HepG2 (cell line): ENCODE measurements at regions not wholly inside any gene's neighbourhood (a gene's known extent, or its start where the extent isn't known, plus 50 kb on each side); places are given as distances from the start of the nearest gene placed in this dataset.
A peak's percentile ranks its signal among the peaks of the same experiment; 100 is the strongest.

Source experiments
- ATAC-seq: fragments of 200-7000 bp; cut with Tn5 transposase; 3 replicates; pipeline ENCODE4 v1.9.1; 2020; ENCODE audit warnings: mild to moderate bottlenecking, moderate library complexity
- BruUV-seq: library from RNA; stranded (reverse); fragments of 400-500 nt; replicated peaks from 2 replicates; lab custom pipeline; 2021; lab: Mats Ljungman, UMichigan
- CTCF ChIA-PET: fragments of 300-600 bp; formaldehyde crosslinking; extraction: SDS; loops from one replicate; lab custom pipeline; 2021; ENCODE audit warnings: low total read pairs, inconsistent platforms, low intra/inter-chr PET ratio; lab: Yijun Ruan, JAX
- POLR2A ChIA-PET: fragments of 350-600 bp; sonication (Branson Sonifier 250); formaldehyde crosslinking; loops from one replicate; lab custom pipeline; 2020; ENCODE audit warnings: antibody characterized with exemption, inconsistent platforms; lab: Yijun Ruan, JAX
- DNase-seq: peaks from one replicate; pipeline ENCODE4 v3.0.0-alpha.2; 2015; ENCODE audit warnings: low spot score
- FAIRE-seq: peaks from 3 replicates; lab custom pipeline; 2011; peaks lifted over from hg19 to GRCh38; lab: Jason Lieb, UNC
- H2AFZ ChIP-seq: one replicate; pipeline ENCODE4 v1.6.1; 2011; ENCODE audit warnings: low read length, inconsistent platforms
- H3K27ac ChIP-seq: fragments of 300-600 bp; 3 replicates; pipeline ENCODE4 v1.8.0; 2011; ENCODE audit warnings: mixed run types, mild to moderate bottlenecking, mixed read lengths, low read length, inconsistent platforms; ENCODE audit not compliant: insufficient read depth; ENCODE audit errors: extremely low read length
- H3K27me3 ChIP-seq, 2 experiments: fragments of 200-600 bp in 1 of 2; 2 replicates in 1 of 2; 3 replicates in 1 of 2; pipeline versions ENCODE4 v1.6.0 to v1.8.0; 2011; ENCODE audit warnings: low read length in 2 of 2, mild to moderate bottlenecking in 2 of 2, moderate library complexity in 2 of 2, inconsistent platforms in 1 of 2; ENCODE audit not compliant: insufficient read depth in 2 of 2, control insufficient read depth in 1 of 2
- H3K36me3 ChIP-seq, 2 experiments: fragments of 200-600 bp in 1 of 2; replicated peaks in 1 of 2; 2 replicates in 1 of 2; 3 replicates in 1 of 2; pipeline versions ENCODE4 v1.5.1 to v1.8.0; 2011; ENCODE audit warnings: low read length in 2 of 2, inconsistent platforms in 1 of 2; ENCODE audit not compliant: insufficient read depth in 2 of 2, control insufficient read depth in 1 of 2
- H3K4me1 ChIP-seq: 2 replicates; pipeline ENCODE4 v1.5.1; 2012; ENCODE audit warnings: low read length, inconsistent platforms; ENCODE audit not compliant: insufficient read depth
- H3K4me2 ChIP-seq: 2 replicates; pipeline ENCODE4 v1.6.0; 2011; ENCODE audit warnings: low read depth, low read length, inconsistent platforms
- H3K4me3 ChIP-seq, 3 experiments: fragments of 200-600 bp in 1 of 3; sonication (generic), shearing (Covaris generic) in 1 of 3; replicated peaks in 1 of 3; 2 replicates each; pipeline ENCODE4 v1.5.1; 2011 to 2016; ENCODE audit warnings: low read length in 3 of 3, inconsistent platforms in 2 of 3, low read depth in 2 of 3, mild to moderate bottlenecking in 2 of 3, control low read depth in 1 of 3, mixed read lengths in 1 of 3; ENCODE audit not compliant: insufficient read depth in 1 of 3
- H3K79me2 ChIP-seq: one replicate; pipeline ENCODE4 v1.6.1; 2011; ENCODE audit warnings: low read length, inconsistent platforms; ENCODE audit not compliant: insufficient read depth
- H3K9ac ChIP-seq: 2 replicates; pipeline ENCODE4 v1.6.0; 2011; ENCODE audit warnings: mild to moderate bottlenecking, low read depth, low read length, inconsistent platforms; ENCODE audit not compliant: insufficient read depth
- H3K9me3 ChIP-seq: 2 replicates; pipeline ENCODE4 v1.5.1; 2012; ENCODE audit warnings: mild to moderate bottlenecking, low read length
- H4K20me1 ChIP-seq: 2 replicates; pipeline ENCODE4 v1.6.0; 2011; ENCODE audit warnings: inconsistent platforms, mild to moderate bottlenecking, low read length, moderate library complexity; ENCODE audit not compliant: insufficient read depth
- DMAP1 ChIP-seq: IDR thresholded peaks from 2 replicates; pipeline ENCODE4 v1.6.1; 2016
- EHMT2 ChIP-seq: fragments of 200-600 bp; sonication (generic); IDR thresholded peaks from 2 replicates; pipeline ENCODE4 v1.7.0; 2017; ENCODE audit warnings: antibody characterized with exemption, low read depth, low read length, borderline replicate concordance
- GABPB1 ChIP-seq: IDR thresholded peaks from 2 replicates; pipeline ENCODE4 v1.6.1; 2016; ENCODE audit warnings: mild to moderate bottlenecking, missing genetic modification reagents, moderate library complexity, missing compliant biosample characterization
- HDAC1 ChIP-seq: sonication (generic); formaldehyde crosslinking; IDR thresholded peaks from 2 replicates; pipeline ENCODE4 v1.5.1; 2020; ENCODE audit warnings: mild to moderate bottlenecking, missing genetic modification reagents
- HNF4G ChIP-seq, 2 experiments: sonication (generic) in 1 of 2; formaldehyde crosslinking in 1 of 2; IDR thresholded peaks; 2 replicates each; pipeline versions ENCODE4 v1.4.0 to v1.6.1; 2011 to 2020; ENCODE audit warnings: borderline replicate concordance in 2 of 2, low read depth in 2 of 2, mild to moderate bottlenecking in 2 of 2, low read length in 1 of 2, missing genetic modification reagents in 1 of 2, moderate library complexity in 1 of 2
- MAFF ChIP-seq: IDR thresholded peaks from 2 replicates; pipeline ENCODE4 v1.6.1; 2011; ENCODE audit warnings: low read depth, low read length, improper control_type of control experiment
- MAFK ChIP-seq, 2 experiments: IDR thresholded peaks in 1 of 2; conservative IDR thresholded peaks in 1 of 2; 2 replicates each; pipeline ENCODE4 v1.6.1; 2011; ENCODE audit warnings: improper control_type of control experiment in 2 of 2, low read length in 2 of 2
- POGZ ChIP-seq: sonication (generic); formaldehyde crosslinking; IDR thresholded peaks from 2 replicates; pipeline ENCODE4 v1.4.0; 2020; ENCODE audit warnings: mild to moderate bottlenecking, missing genetic modification reagents
- TBX2 ChIP-seq: sonication (generic); formaldehyde crosslinking; IDR thresholded peaks from 2 replicates; pipeline ENCODE4 v1.5.0; 2020; ENCODE audit warnings: missing genetic modification reagents, mild to moderate bottlenecking, borderline replicate concordance
- THAP11 ChIP-seq: IDR thresholded peaks from 2 replicates; pipeline ENCODE4 v1.6.1; 2016; ENCODE audit warnings: missing biosample characterization, missing genetic modification reagents
- XBP1 ChIP-seq: sonication (generic); formaldehyde crosslinking; IDR thresholded peaks from 2 replicates; pipeline ENCODE4 v1.5.0; 2020; ENCODE audit warnings: missing genetic modification reagents
- ZBTB38 ChIP-seq: sonication (generic); formaldehyde crosslinking; IDR thresholded peaks from 2 replicates; pipeline ENCODE4 v1.5.1; 2020; ENCODE audit warnings: mild to moderate bottlenecking, missing genetic modification reagents
- ZNF446 ChIP-seq: sonication (generic); formaldehyde crosslinking; IDR thresholded peaks from 2 replicates; pipeline ENCODE4 v1.5.0; 2020; ENCODE audit warnings: mild to moderate bottlenecking, missing genetic modification reagents
- in situ Hi-C: cut with HindIII; loops from 2 replicates; pipeline ENCODE4 v1.10.0; 2017; ENCODE audit warnings: low pct_unique_long_range_greater_than_20kb; ENCODE audit not compliant: extremely low pct_ligation_motif_present
- intact Hi-C: fragments of 100-400 bp; cut with micrococcal nuclease; formaldehyde crosslinking; loops from one replicate; pipeline ENCODE4 v1.10.0; 2022; ENCODE audit not compliant: unreplicated experiment
- TF ChIP-seq, protein P1 (sequence below), 2 experiments: sonication (generic) in 1 of 2; formaldehyde crosslinking in 1 of 2; IDR thresholded peaks; 2 replicates each; pipeline versions ENCODE4 v1.5.1 to v1.6.1; 2011 to 2020; ENCODE audit warnings: borderline replicate concordance in 1 of 2, low read depth in 1 of 2, low read length in 1 of 2, mild to moderate bottlenecking in 1 of 2, missing genetic modification reagents in 1 of 2, moderate library complexity in 1 of 2
- TF ChIP-seq, protein P2 (sequence below): sonication (generic); formaldehyde crosslinking; conservative IDR thresholded peaks from 2 replicates; pipeline ENCODE4 v1.4.0; 2020; ENCODE audit warnings: missing genetic modification reagents

GRCh38 chr7:115701141-115701540 lies 329.4 kb downstream of the TFEC start (continued):
- TF ChIP-seq, protein P1, sequence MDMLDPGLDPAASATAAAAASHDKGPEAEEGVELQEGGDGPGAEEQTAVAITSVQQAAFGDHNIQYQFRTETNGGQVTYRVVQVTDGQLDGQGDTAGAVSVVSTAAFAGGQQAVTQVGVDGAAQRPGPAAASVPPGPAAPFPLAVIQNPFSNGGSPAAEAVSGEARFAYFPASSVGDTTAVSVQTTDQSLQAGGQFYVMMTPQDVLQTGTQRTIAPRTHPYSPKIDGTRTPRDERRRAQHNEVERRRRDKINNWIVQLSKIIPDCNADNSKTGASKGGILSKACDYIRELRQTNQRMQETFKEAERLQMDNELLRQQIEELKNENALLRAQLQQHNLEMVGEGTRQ (IDR thresholded peaks at IDR 0.05; ENCODE audit: low read depth, low read length) = no peak
- TF ChIP-seq, protein P1 (CRISPR knock-in tag; IDR thresholded peaks at IDR 0.05; ENCODE audit: borderline replicate concordance) = no peak
- TF ChIP-seq ZNF446 (CRISPR knock-in tag) (no peak), EHMT2 (no peak), GABPB1 (no peak), DMAP1 (CRISPR knock-in tag) (no peak), XBP1 (CRISPR knock-in tag) (no peak), ZBTB38 (CRISPR knock-in tag) (no peak), HNF4G (IDR thresholded peaks at IDR 0.05; ENCODE audit: borderline replicate concordance, low read depth, low read length) (no peak), HNF4G (CRISPR knock-in tag; IDR thresholded peaks at IDR 0.05; ENCODE audit: borderline replicate concordance, low read depth) (no peak)
- TF ChIP-seq, protein P2, sequence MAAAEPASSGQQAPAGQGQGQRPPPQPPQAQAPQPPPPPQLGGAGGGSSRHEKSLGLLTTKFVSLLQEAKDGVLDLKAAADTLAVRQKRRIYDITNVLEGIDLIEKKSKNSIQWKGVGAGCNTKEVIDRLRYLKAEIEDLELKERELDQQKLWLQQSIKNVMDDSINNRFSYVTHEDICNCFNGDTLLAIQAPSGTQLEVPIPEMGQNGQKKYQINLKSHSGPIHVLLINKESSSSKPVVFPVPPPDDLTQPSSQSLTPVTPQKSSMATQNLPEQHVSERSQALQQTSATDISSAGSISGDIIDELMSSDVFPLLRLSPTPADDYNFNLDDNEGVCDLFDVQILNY (CRISPR knock-in tag) = no peak

GRCh38 chr7:115694424-115694823 lies 336.1 kb downstream of the TFEC start:
- CTCF ChIA-PET = no interaction called here
- TF ChIP-seq MAFK (conservative IDR thresholded peaks at IDR 0.05 in 1 of 2, IDR thresholded peaks at IDR 0.05 in 1 of 2; ENCODE audit: low read length in 2 of 2) (peak; percentile 88 to 94), TBX2 (CRISPR knock-in tag) (no peak), MAFF (peak; percentile 90), THAP11 (CRISPR knock-in tag) (no peak), POGZ (CRISPR knock-in tag) (no peak), HDAC1 (no peak)
- TF ChIP-seq, all 625 proteins: peak for 2
- DNase-seq (no peak), ATAC-seq (no peak), FAIRE-seq (no peak)
- Histone ChIP-seq H2AFZ (no peak overlapping the region), H4K20me1 (no peaks in the 10 kb centered on the region), H3K36me3 (no peaks in the 10 kb centered on the region), H3K4me2 (no peak overlapping the region), H3K9me3 (no peaks in the 10 kb centered on the region), H3K4me3 (no peak overlapping the region), H3K27me3 (no peaks in the 10 kb centered on the region), H3K4me1 (no peaks in the 10 kb centered on the region), H3K27ac (no peak overlapping the region), H3K79me2 (no peaks in the 10 kb centered on the region), H3K9ac (no peak overlapping the region)
- POLR2A ChIA-PET = no interaction called here
- in situ Hi-C loops = loop anchor here (25.0 kb wide), 1 partner anchor 832 kb away; no protein-coding TSS in a partner anchor
- no TSS peak for BruUV-seq
- intact Hi-C loops = no loop called here
